ENCODE measurements at regions not wholly inside any gene's neighbourhood (a gene's known extent, or its start where the extent isn't known, plus 50 kb on each side); places are given as distances from the start of the nearest gene placed in this dataset.

- Histone ChIP-seq H3K4me2 (ENCODE audit: low read length) (no peak overlapping the region), H3K4me3 (ENCODE audit: low read length) (no peak overlapping the region), H3K4me1 (ENCODE audit: low read length) (peaks cover 7% of the 10 kb centered on the region; the same call in 1 of the 2 replicates), H3K79me2 (ENCODE audit: low read length) (no peaks in the 10 kb centered on the region), H3K36me3 (replicated peaks; ENCODE audit: low read depth, low read length) (no peaks in the 10 kb centered on the region), H3K9ac (ENCODE audit: low read length) (no peak overlapping the region), H2AFZ (ENCODE audit: low read depth, low read length) (no peak overlapping the region), H4K20me1 (ENCODE audit: insufficient read depth, low read length) (no peaks in the 10 kb centered on the region), H3K27me3 (ENCODE audit: low read depth, low read length) (no peaks in the 10 kb centered on the region), H3K27ac (ENCODE audit: low read length) (no peak overlapping the region), H3K9me3 (ENCODE audit: insufficient read depth, low read length) (no peaks in the 10 kb centered on the region)
- TF ChIP-seq CTCF (IDR thresholded peaks at IDR 0.05; ENCODE audit: low read depth, low read length): no peak
- no peak for TF ChIP-seq EZH2phosphoT487 (IDR thresholded peaks at IDR 0.05; ENCODE audit: low read depth)
Measured at GRCh38 chr3:117059956-117060270, 350.3 kb downstream of the TUSC7 start.

GRCh38 chr3:117063930-117064329 lies 354.4 kb downstream of the TUSC7 start:
- no peak overlapping the region for H3K27ac ChIP-seq (ENCODE audit: low read length)
- no peaks in the 10 kb centered on the region for H3K79me2 ChIP-seq (ENCODE audit: low read length)
- no peak overlapping the region for H3K4me2 ChIP-seq (ENCODE audit: low read length)
- H4K20me1 ChIP-seq (ENCODE audit: insufficient read depth, low read length): no peaks in the 10 kb centered on the region
- no peak overlapping the region for H2AFZ ChIP-seq (ENCODE audit: low read depth, low read length)
- H3K27me3 ChIP-seq (ENCODE audit: low read depth, low read length): no peaks in the 10 kb centered on the region
- H3K36me3 ChIP-seq (replicated peaks; ENCODE audit: low read depth, low read length): no peaks in the 10 kb centered on the region
- no peak overlapping the region for H3K4me3 ChIP-seq (ENCODE audit: low read length)
- H3K9ac ChIP-seq (ENCODE audit: low read length): no peak overlapping the region
- H3K9me3 ChIP-seq (ENCODE audit: insufficient read depth, low read length): no peaks in the 10 kb centered on the region
- H3K4me1 ChIP-seq (ENCODE audit: low read length): no peaks in the 10 kb centered on the region
- TF ChIP-seq EZH2phosphoT487 (IDR thresholded peaks at IDR 0.05; ENCODE audit: low read depth) (no peak), CTCF (IDR thresholded peaks at IDR 0.05; ENCODE audit: low read depth, low read length) (no peak)

- no peak overlapping the region for H3K9ac ChIP-seq (ENCODE audit: low read length)
- TF ChIP-seq CTCF (IDR thresholded peaks at IDR 0.05; ENCODE audit: low read depth, low read length): no peak
- TF ChIP-seq EZH2phosphoT487 (IDR thresholded peaks at IDR 0.05; ENCODE audit: low read depth): no peak
- no peaks in the 10 kb centered on the region for H4K20me1 ChIP-seq (ENCODE audit: insufficient read depth, low read length)
- H3K4me3 ChIP-seq (ENCODE audit: low read length): no peak overlapping the region
- H3K27me3 ChIP-seq (ENCODE audit: low read depth, low read length): no peaks in the 10 kb centered on the region
- H3K27ac ChIP-seq (ENCODE audit: low read length): no peak overlapping the region
- no peaks in the 10 kb centered on the region for H3K79me2 ChIP-seq (ENCODE audit: low read length)
- no peaks in the 10 kb centered on the region for H3K4me1 ChIP-seq (ENCODE audit: low read length)
- no peaks in the 10 kb centered on the region for H3K36me3 ChIP-seq (replicated peaks; ENCODE audit: low read depth, low read length)
- H2AFZ ChIP-seq (ENCODE audit: low read depth, low read length): no peak overlapping the region
- H3K4me2 ChIP-seq (ENCODE audit: low read length): no peak overlapping the region
- no peaks in the 10 kb centered on the region for H3K9me3 ChIP-seq (ENCODE audit: insufficient read depth, low read length)
Measured at GRCh38 chr3:117068301-117068700, 358.7 kb downstream of the TUSC7 start.

GRCh38 chr3:117074826-117075225 lies 365.2 kb downstream of the TUSC7 start:
- no peak for TF ChIP-seq EZH2phosphoT487 (IDR thresholded peaks at IDR 0.05; ENCODE audit: low read depth)
- Histone ChIP-seq H2AFZ (ENCODE audit: low read depth, low read length) (no peak overlapping the region), H3K36me3 (replicated peaks; ENCODE audit: low read depth, low read length) (no peaks in the 10 kb centered on the region), H3K4me3 (ENCODE audit: low read length) (no peak overlapping the region), H3K9ac (ENCODE audit: low read length) (no peak overlapping the region), H3K27me3 (ENCODE audit: low read depth, low read length) (no peaks in the 10 kb centered on the region), H3K9me3 (ENCODE audit: insufficient read depth, low read length) (no peaks in the 10 kb centered on the region), H3K79me2 (ENCODE audit: low read length) (no peaks in the 10 kb centered on the region), H3K27ac (ENCODE audit: low read length) (no peak overlapping the region), H3K4me2 (ENCODE audit: low read length) (no peak overlapping the region), H4K20me1 (ENCODE audit: insufficient read depth, low read length) (no peaks in the 10 kb centered on the region), H3K4me1 (ENCODE audit: low read length) (no peaks in the 10 kb centered on the region)

GRCh38 chr3:117079997-117080396 lies 370.4 kb downstream of the TUSC7 start:
- Histone ChIP-seq H3K27ac (ENCODE audit: low read length) (no peak overlapping the region), H3K9me3 (ENCODE audit: insufficient read depth, low read length) (no peaks in the 10 kb centered on the region), H3K27me3 (ENCODE audit: low read depth, low read length) (no peaks in the 10 kb centered on the region), H2AFZ (ENCODE audit: low read depth, low read length) (no peak overlapping the region), H3K4me3 (ENCODE audit: low read length) (no peak overlapping the region), H4K20me1 (ENCODE audit: insufficient read depth, low read length) (no peaks in the 10 kb centered on the region), H3K9ac (ENCODE audit: low read length) (no peak overlapping the region), H3K79me2 (ENCODE audit: low read length) (no peaks in the 10 kb centered on the region), H3K4me1 (ENCODE audit: low read length) (no peaks in the 10 kb centered on the region), H3K36me3 (replicated peaks; ENCODE audit: low read depth, low read length) (no peaks in the 10 kb centered on the region), H3K4me2 (ENCODE audit: low read length) (no peak overlapping the region)
- TF ChIP-seq CTCF (IDR thresholded peaks at IDR 0.05; ENCODE audit: low read depth, low read length) (no peak), EZH2phosphoT487 (IDR thresholded peaks at IDR 0.05; ENCODE audit: low read depth) (no peak)

Data from OCI-LY3 (cell line).